Fibroblast of gingiva (primary cell): ENCODE measurements at regions not wholly inside any gene's neighbourhood (a gene's known extent, or its start where the extent isn't known, plus 50 kb on each side); places are given as distances from the start of the nearest gene placed in this dataset.
"Not testable (repeated sequence)": the region's sequence is repeated elsewhere in the genome, so short reads cannot be mapped to it uniquely, and the experiment has no call there.

ENCODE experiments used
- DNase-seq: peaks from one replicate; pipeline ENCODE4 v3.0.0-alpha.2; 2011; ENCODE audit warnings: low read depth

GRCh38 chr2:67906547-67906946, 156.3 kb downstream of the C1D start:
- not testable (repeated sequence) for DNase-seq

GRCh38 chr2:67917332-67918054, 145.3 kb downstream of the C1D start:
- DNase-seq, result peak; percentile 97

GRCh38 chr2:67918471-67918870, 144.3 kb downstream of the C1D start:
- DNase-seq, result no peak

- no peak for DNase-seq
Measured at GRCh38 chr2:67919490-67919889, 143.3 kb downstream of the C1D start.

GRCh38 chr2:67922080-67922785, 140.6 kb downstream of the C1D start:
- no peak for DNase-seq

- no peak for DNase-seq
Measured at GRCh38 chr2:67923696-67924095, 139.1 kb downstream of the C1D start.

- DNase-seq, result no peak
Measured at GRCh38 chr2:67927501-67927900, 135.3 kb downstream of the C1D start.

- DNase-seq, result no peak
Measured at GRCh38 chr2:67930156-67930555, 132.6 kb downstream of the C1D start.

- no peak for DNase-seq
Measured at GRCh38 chr2:67936969-67937368, 125.8 kb downstream of the C1D start.

GRCh38 chr2:67938053-67938452, 124.8 kb downstream of the C1D start:
- no peak for DNase-seq

GRCh38 chr2:67945056-67945455, 117.7 kb downstream of the C1D start:
- DNase-seq, result no peak

GRCh38 chr2:67945940-67946339, 116.9 kb downstream of the C1D start:
- no peak for DNase-seq

GRCh38 chr2:67948057-67948456, 114.7 kb downstream of the C1D start:
- no peak for DNase-seq

GRCh38 chr2:67948506-67948905, 114.3 kb downstream of the C1D start:
- no peak for DNase-seq

- no peak for DNase-seq
Measured at GRCh38 chr2:67950018-67950417, 112.8 kb downstream of the C1D start.

- DNase-seq, result no peak
Measured at GRCh38 chr2:67950919-67951318, 111.9 kb downstream of the C1D start.

- DNase-seq, result no peak
Measured at GRCh38 chr2:67952066-67952465, 110.7 kb downstream of the C1D start.

- no peak for DNase-seq
Measured at GRCh38 chr2:67954093-67954748, 108.6 kb downstream of the C1D start.

GRCh38 chr2:67955748-67956603, 106.8 kb downstream of the C1D start:
- DNase-seq, result no peak

GRCh38 chr2:67965246-67965645, 97.6 kb downstream of the C1D start:
- no peak for DNase-seq

GRCh38 chr2:67970071-67970470, 92.7 kb downstream of the C1D start:
- no peak for DNase-seq

GRCh38 chr2:67970542-67970941, 92.3 kb downstream of the C1D start:
- no peak for DNase-seq
